ENCODE measurements at regions not wholly inside any gene's neighbourhood (a gene's known extent, or its start where the extent isn't known, plus 50 kb on each side); places are given as distances from the start of the nearest gene placed in this dataset.

DNA sequence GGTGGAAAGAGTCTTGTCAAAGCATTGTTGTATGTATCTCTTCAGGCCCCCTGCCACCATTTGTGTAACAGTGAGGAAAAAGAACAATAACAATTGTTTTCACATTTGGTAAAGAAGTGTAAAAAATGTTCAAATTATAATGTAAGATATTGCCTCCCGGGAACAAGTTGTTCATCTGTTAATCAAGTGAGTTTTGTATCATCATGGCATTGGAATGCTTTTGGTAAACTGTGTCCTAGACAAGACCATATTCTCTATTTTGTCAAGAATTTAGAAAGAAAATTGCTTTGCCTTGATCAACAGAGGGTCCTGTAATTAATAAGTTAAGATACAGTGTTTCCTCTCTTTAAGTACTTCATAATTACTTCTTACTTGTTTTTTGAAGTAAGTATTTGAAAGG is 692.0 kb upstream of the NR5A2 start:
- TF ChIP-seq, protein P1, sequence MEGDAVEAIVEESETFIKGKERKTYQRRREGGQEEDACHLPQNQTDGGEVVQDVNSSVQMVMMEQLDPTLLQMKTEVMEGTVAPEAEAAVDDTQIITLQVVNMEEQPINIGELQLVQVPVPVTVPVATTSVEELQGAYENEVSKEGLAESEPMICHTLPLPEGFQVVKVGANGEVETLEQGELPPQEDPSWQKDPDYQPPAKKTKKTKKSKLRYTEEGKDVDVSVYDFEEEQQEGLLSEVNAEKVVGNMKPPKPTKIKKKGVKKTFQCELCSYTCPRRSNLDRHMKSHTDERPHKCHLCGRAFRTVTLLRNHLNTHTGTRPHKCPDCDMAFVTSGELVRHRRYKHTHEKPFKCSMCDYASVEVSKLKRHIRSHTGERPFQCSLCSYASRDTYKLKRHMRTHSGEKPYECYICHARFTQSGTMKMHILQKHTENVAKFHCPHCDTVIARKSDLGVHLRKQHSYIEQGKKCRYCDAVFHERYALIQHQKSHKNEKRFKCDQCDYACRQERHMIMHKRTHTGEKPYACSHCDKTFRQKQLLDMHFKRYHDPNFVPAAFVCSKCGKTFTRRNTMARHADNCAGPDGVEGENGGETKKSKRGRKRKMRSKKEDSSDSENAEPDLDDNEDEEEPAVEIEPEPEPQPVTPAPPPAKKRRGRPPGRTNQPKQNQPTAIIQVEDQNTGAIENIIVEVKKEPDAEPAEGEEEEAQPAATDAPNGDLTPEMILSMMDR (IDR thresholded peaks at IDR 0.05), result no peak
- TF ChIP-seq POLR2A (IDR thresholded peaks at IDR 0.05), result no peak
